ENCODE measurements at regions not wholly inside any gene's neighbourhood (a gene's known extent, or its start where the extent isn't known, plus 50 kb on each side); places are given as distances from the start of the nearest gene placed in this dataset.

DNA sequence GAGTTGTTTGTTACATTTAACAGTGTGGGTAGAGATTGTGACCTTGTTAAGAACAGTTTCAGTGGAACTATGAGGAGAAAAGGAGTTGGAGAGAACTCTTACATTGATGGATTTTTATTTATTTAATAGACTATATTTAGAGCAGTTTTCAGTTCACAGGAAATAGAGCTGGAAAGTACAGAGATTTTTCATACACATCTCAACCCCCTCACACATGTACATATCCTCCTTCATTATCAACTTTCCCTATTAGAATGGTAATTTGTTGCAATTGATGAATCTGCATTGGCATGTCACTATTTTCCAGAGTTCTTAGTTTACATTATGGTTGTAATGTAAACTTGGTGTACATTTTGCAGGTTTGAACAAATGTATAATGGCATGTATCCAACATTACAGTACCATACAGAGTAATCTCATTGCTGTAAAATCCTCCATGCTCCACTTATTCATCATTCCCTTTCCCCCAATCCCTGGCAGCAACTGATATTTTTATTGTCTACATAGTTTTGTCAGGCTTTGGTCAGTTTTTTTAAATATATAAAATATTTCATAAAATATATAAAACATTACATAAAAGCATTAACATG, 756.6 kb upstream of the DPPA4 start:
- H3K4me3 ChIP-seq, result no peak overlapping the region
- H3K27ac ChIP-seq (replicated peaks), result no peak overlapping the region
- H3K4me1 ChIP-seq, result no peaks in the 10 kb centered on the region
- no peaks in the 10 kb centered on the region for H3K27me3 ChIP-seq (ENCODE audit: low read depth)
- H3K9me3 ChIP-seq (replicated peaks), result peaks cover 9% of the 10 kb centered on the region
- intact Hi-C loops (cut with micrococcal nuclease), result no loop called here
- DNase-seq, result no peak
- H3K36me3 ChIP-seq, result no peaks in the 10 kb centered on the region
- TF ChIP-seq, protein P1, sequence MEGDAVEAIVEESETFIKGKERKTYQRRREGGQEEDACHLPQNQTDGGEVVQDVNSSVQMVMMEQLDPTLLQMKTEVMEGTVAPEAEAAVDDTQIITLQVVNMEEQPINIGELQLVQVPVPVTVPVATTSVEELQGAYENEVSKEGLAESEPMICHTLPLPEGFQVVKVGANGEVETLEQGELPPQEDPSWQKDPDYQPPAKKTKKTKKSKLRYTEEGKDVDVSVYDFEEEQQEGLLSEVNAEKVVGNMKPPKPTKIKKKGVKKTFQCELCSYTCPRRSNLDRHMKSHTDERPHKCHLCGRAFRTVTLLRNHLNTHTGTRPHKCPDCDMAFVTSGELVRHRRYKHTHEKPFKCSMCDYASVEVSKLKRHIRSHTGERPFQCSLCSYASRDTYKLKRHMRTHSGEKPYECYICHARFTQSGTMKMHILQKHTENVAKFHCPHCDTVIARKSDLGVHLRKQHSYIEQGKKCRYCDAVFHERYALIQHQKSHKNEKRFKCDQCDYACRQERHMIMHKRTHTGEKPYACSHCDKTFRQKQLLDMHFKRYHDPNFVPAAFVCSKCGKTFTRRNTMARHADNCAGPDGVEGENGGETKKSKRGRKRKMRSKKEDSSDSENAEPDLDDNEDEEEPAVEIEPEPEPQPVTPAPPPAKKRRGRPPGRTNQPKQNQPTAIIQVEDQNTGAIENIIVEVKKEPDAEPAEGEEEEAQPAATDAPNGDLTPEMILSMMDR (IDR thresholded peaks at IDR 0.05; ENCODE audit: borderline replicate concordance), result no peak

DNA sequence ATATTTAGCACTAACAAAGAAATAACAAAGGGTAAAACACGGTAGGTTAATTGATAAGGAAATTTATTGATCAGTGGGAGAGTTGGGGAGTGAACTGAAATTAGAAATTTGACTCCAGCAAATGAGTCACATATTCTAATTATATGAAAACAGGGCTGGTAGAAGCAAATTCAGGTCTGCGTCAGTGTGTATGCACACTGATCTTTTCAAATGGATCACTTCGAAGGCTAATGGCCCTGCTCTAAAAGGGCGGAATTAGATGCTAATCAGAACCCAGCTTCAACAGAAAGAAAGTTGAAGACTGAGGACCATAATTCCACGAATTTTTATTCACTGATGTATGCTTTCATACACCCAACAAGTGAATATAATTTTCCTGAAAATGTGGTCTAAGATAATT, 762.4 kb upstream of the DPPA4 start:
- H3K4me3 ChIP-seq, result no peak overlapping the region
- no peak for DNase-seq
- no peaks in the 10 kb centered on the region for H3K4me1 ChIP-seq
- intact Hi-C loops (cut with micrococcal nuclease), result no loop called here
- TF ChIP-seq, protein P1 (IDR thresholded peaks at IDR 0.05; ENCODE audit: borderline replicate concordance), result no peak
- no peaks in the 10 kb centered on the region for H3K27me3 ChIP-seq (ENCODE audit: low read depth)
- H3K36me3 ChIP-seq, result no peaks in the 10 kb centered on the region
- H3K27ac ChIP-seq (replicated peaks), result no peak overlapping the region
- peaks cover 9% of the 10 kb centered on the region for H3K9me3 ChIP-seq (replicated peaks)

DNA sequence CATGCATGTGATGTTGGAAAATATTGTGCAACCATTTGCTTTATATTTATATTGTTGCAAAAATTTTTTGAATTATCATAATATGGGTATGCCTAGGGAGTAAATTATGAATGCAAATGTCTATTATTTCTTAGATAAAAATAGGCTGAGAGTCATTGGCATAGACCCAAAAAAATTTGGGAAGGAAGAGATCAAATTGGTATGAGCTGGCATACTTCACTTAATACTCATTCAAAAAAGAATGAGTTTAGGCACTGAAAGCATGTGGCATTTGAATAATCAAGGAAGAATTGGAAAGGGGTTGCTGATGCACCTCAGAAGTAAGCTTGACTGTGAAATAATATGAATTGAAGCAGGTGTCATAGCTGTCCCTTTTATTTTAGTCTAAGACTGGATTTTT, 764.0 kb upstream of the DPPA4 start:
- H3K4me1 ChIP-seq, result no peaks in the 10 kb centered on the region
- intact Hi-C loops (cut with micrococcal nuclease), result no loop called here
- TF ChIP-seq, protein P1 (IDR thresholded peaks at IDR 0.05; ENCODE audit: borderline replicate concordance), result no peak
- H3K27ac ChIP-seq (replicated peaks), result no peak overlapping the region
- H3K9me3 ChIP-seq (replicated peaks), result peaks cover 9% of the 10 kb centered on the region
- no peaks in the 10 kb centered on the region for H3K36me3 ChIP-seq
- DNase-seq, result no peak
- H3K4me3 ChIP-seq, result no peak overlapping the region
- no peaks in the 10 kb centered on the region for H3K27me3 ChIP-seq (ENCODE audit: low read depth)

DNA sequence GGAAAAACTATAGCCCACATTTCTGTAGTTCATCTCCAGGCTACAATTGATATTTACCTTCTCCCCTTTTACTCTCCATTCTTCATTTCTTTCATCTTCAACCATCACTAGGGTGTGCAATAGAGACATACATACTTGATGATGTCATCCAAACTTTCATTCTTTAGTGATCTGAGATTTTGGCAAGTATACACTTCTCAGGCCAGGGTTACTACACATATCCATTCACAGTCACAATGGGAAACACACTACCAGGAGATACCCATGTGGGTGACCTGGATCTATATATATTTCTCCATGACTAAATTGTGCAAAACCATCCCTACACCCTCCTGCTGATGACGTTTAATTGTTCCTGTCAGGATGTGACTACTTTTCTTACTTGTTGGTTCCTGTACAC, 769.5 kb upstream of the DPPA4 start:
- Histone ChIP-seq H3K36me3 (no peaks in the 10 kb centered on the region), H3K27ac (replicated peaks) (no peak overlapping the region), H3K4me1 (no peaks in the 10 kb centered on the region), H3K27me3 (ENCODE audit: low read depth) (no peaks in the 10 kb centered on the region), H3K9me3 (replicated peaks) (no peaks in the 10 kb centered on the region), H3K4me3 (no peak overlapping the region)
- intact Hi-C loops (cut with micrococcal nuclease), result no loop called here
- DNase-seq, result no peak
- TF ChIP-seq, protein P1 (IDR thresholded peaks at IDR 0.05; ENCODE audit: borderline replicate concordance), result no peak

DNA sequence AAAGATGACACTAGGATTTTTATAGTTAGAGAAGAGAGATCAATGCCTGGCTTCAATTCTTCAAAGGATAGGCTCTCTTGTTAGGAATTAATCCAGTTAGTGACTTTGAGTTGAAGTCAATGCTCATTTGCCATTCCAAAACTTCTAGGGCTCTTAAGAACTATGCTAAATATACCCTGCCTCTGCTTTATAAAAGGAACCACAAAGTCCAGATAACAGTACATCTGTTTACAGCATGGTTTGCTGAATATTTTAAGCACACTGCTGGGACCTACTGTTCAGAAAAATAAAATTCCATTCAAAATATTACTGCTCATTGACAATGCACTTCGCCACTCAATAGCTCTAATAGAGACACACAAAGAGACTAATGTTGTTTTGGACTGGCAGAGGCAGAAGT, 786.6 kb upstream of the DPPA4 start:
- no peak overlapping the region for H3K4me3 ChIP-seq
- TF ChIP-seq, protein P1 (IDR thresholded peaks at IDR 0.05; ENCODE audit: borderline replicate concordance), result no peak
- H3K27me3 ChIP-seq (ENCODE audit: low read depth), result no peaks in the 10 kb centered on the region
- H3K36me3 ChIP-seq, result no peaks in the 10 kb centered on the region
- H3K4me1 ChIP-seq, result peaks cover 5% of the 10 kb centered on the region
- intact Hi-C loops (cut with micrococcal nuclease), result no loop called here
- no peak overlapping the region for H3K27ac ChIP-seq (replicated peaks)
- H3K9me3 ChIP-seq (replicated peaks), result peaks cover 7% of the 10 kb centered on the region
- no peak for DNase-seq
